Neural cell (in vitro differentiated cells): ENCODE measurements at regions not wholly inside any gene's neighbourhood (a gene's known extent, or its start where the extent isn't known, plus 50 kb on each side); places are given as distances from the start of the nearest gene placed in this dataset.

Experiments used
- H2AFZ ChIP-seq: fragments of 200-600, 300-800 bp; sonication (generic), shearing (Covaris generic); 2 replicates; pipeline ENCODE4 v1.6.0; 2014; ENCODE audit warnings: low read depth, mild to moderate bottlenecking, antibody characterized with exemption, low read length, moderate library complexity
- H3F3A ChIP-seq: fragments of 200-600 bp; shearing (Covaris generic); 2 replicates; pipeline ENCODE4 v1.6.1; 2016; ENCODE audit warnings: mild to moderate bottlenecking, moderate library complexity, mixed read lengths, antibody characterized with exemption, low read length; ENCODE audit not compliant: insufficient read depth, poor library complexity, severe bottlenecking
- H3K27ac ChIP-seq: fragments of 200-600, 300-800 bp; sonication (generic), shearing (Covaris generic); 2 replicates; pipeline ENCODE4 v1.5.1; 2014; ENCODE audit warnings: mild to moderate bottlenecking, low read length, moderate library complexity
- H3K27me3 ChIP-seq: fragments of 300-800, 200-600 bp; sonication (generic), shearing (Covaris generic); 2 replicates; pipeline ENCODE4 v1.6.0; 2014; ENCODE audit warnings: mild to moderate bottlenecking, low read depth, low read length, moderate library complexity; ENCODE audit not compliant: insufficient read depth
- H3K36me3 ChIP-seq: fragments of 300-800, 200-600 bp; sonication (generic), shearing (Covaris generic); 2 replicates; pipeline ENCODE4 v1.5.1; 2014; ENCODE audit warnings: mild to moderate bottlenecking, antibody characterized with exemption, low read length, moderate library complexity; ENCODE audit not compliant: insufficient read depth
- H3K4me2 ChIP-seq: fragments of 300-800, 200-600 bp; sonication (generic), shearing (Covaris generic); 2 replicates; pipeline ENCODE4 v1.6.0; 2014; ENCODE audit warnings: mild to moderate bottlenecking, low read length
- H3K4me3 ChIP-seq: fragments of 300-800, 200-600 bp; sonication (generic), shearing (Covaris generic); 2 replicates; pipeline ENCODE4 v1.5.1; 2014; ENCODE audit warnings: mild to moderate bottlenecking, low read length, moderate library complexity
- H3K79me2 ChIP-seq: fragments of 200-600 bp; shearing (Covaris generic); replicated peaks from 2 replicates; pipeline ENCODE4 v1.6.0; 2014; ENCODE audit warnings: mild to moderate bottlenecking, low read length, moderate library complexity; ENCODE audit not compliant: insufficient read depth
- H3K9ac ChIP-seq: fragments of 300-800, 200-600 bp; sonication (generic), shearing (Covaris generic); 2 replicates; pipeline ENCODE4 v1.6.1; 2016; ENCODE audit warnings: mild to moderate bottlenecking, low read length, mixed read lengths
- H3K9me2 ChIP-seq: fragments of 200-600 bp; shearing (Covaris generic); 2 replicates; pipeline ENCODE4 v1.6.1; 2016; ENCODE audit warnings: mild to moderate bottlenecking, low read length, mixed read lengths; ENCODE audit not compliant: insufficient read depth
- H3K9me3 ChIP-seq: fragments of 200-600, 300-800 bp; sonication (generic), shearing (Covaris generic); 2 replicates; pipeline ENCODE4 v1.6.1; 2016; ENCODE audit warnings: mild to moderate bottlenecking, mixed run types, low read length, moderate library complexity, mixed read lengths
- H4K20me1 ChIP-seq: fragments of 200-600 bp; shearing (Covaris generic); 2 replicates; pipeline ENCODE4 v1.6.1; 2016; ENCODE audit warnings: mild to moderate bottlenecking, mixed run types; ENCODE audit not compliant: insufficient read depth
- EP300 ChIP-seq: fragments of 450-650 bp; conservative IDR thresholded peaks from 2 replicates; pipeline ENCODE4 v1.6.1; 2014; ENCODE audit warnings: antibody characterized with exemption, mild to moderate bottlenecking, moderate library complexity; ENCODE audit not compliant: poor library complexity, severe bottlenecking
- EZH2 ChIP-seq: fragments of 200-600, 300-800 bp; shearing (Covaris generic), sonication (generic); IDR thresholded peaks from 2 replicates; pipeline ENCODE4 v1.6.1; 2014; ENCODE audit warnings: antibody characterized with exemption, low read length, borderline replicate concordance, mild to moderate bottlenecking; ENCODE audit not compliant: insufficient read depth, poor library complexity, severe bottlenecking
- MXI1 ChIP-seq: fragments of 450-650 bp; conservative IDR thresholded peaks from 2 replicates; pipeline ENCODE4 v1.6.1; 2014; ENCODE audit warnings: antibody characterized with exemption, mild to moderate bottlenecking; ENCODE audit not compliant: poor library complexity, severe bottlenecking
- POLR2AphosphoS5 ChIP-seq: IDR thresholded peaks from 2 replicates; pipeline ENCODE4 v1.6.1; 2012
- RAD21 ChIP-seq: fragments of 450-650 bp; conservative IDR thresholded peaks from 2 replicates; pipeline ENCODE4 v1.6.1; 2014; ENCODE audit warnings: antibody characterized with exemption, mild to moderate bottlenecking, moderate library complexity
- SMC3 ChIP-seq: fragments of 450-650 bp; conservative IDR thresholded peaks from 2 replicates; pipeline ENCODE4 v1.6.1; 2014; ENCODE audit warnings: antibody characterized with exemption, mild to moderate bottlenecking, moderate library complexity; ENCODE audit not compliant: poor library complexity
- TAF1 ChIP-seq: IDR thresholded peaks from 2 replicates; pipeline ENCODE4 v1.6.1; 2012; ENCODE audit warnings: low read depth
- TF ChIP-seq, protein P1 (sequence below): fragments of 450-650 bp; IDR thresholded peaks from 2 replicates; pipeline ENCODE4 v1.5.1; 2014; ENCODE audit warnings: antibody characterized with exemption, mild to moderate bottlenecking, moderate library complexity; ENCODE audit not compliant: poor library complexity, severe bottlenecking
- TF ChIP-seq, protein P2 (sequence below): IDR thresholded peaks from 2 replicates; pipeline ENCODE4 v1.6.1; 2012; ENCODE audit warnings: borderline replicate concordance

DNA sequence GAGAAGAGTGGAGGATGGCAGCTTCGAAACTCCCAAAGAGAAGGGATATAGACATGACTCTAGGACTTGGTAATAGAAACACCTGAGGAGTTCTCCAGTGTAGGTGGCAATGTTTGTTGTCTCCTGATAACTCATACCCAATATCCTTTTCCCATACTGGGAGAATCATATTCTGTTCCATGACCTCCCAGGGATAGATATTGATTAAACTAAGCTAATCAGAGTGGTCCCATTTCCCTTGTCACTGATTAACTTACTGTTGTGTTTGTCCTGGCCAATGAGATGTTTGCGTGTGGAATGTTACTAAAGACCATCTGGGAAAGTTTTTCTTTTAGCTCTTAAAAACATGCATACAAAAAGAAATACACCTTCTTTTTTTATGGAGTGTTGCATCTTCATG is 85.6 kb downstream of the RPL22L1 start:
- no peaks in the 10 kb centered on the region for H4K20me1 ChIP-seq
- H3K4me2 ChIP-seq, result no peak overlapping the region
- no peak overlapping the region for H3K27ac ChIP-seq
- H3K79me2 ChIP-seq, result no peaks in the 10 kb centered on the region
- H3K9ac ChIP-seq, result no peak overlapping the region
- H3K9me3 ChIP-seq, result no peaks in the 10 kb centered on the region
- H3K27me3 ChIP-seq, result no peaks in the 10 kb centered on the region
- no peaks in the 10 kb centered on the region for H3F3A ChIP-seq
- no peak overlapping the region for H3K4me3 ChIP-seq
- H3K9me2 ChIP-seq, result no peaks in the 10 kb centered on the region
- H2AFZ ChIP-seq, result no peak overlapping the region
- no peaks in the 10 kb centered on the region for H3K36me3 ChIP-seq
- TF ChIP-seq, protein P1, sequence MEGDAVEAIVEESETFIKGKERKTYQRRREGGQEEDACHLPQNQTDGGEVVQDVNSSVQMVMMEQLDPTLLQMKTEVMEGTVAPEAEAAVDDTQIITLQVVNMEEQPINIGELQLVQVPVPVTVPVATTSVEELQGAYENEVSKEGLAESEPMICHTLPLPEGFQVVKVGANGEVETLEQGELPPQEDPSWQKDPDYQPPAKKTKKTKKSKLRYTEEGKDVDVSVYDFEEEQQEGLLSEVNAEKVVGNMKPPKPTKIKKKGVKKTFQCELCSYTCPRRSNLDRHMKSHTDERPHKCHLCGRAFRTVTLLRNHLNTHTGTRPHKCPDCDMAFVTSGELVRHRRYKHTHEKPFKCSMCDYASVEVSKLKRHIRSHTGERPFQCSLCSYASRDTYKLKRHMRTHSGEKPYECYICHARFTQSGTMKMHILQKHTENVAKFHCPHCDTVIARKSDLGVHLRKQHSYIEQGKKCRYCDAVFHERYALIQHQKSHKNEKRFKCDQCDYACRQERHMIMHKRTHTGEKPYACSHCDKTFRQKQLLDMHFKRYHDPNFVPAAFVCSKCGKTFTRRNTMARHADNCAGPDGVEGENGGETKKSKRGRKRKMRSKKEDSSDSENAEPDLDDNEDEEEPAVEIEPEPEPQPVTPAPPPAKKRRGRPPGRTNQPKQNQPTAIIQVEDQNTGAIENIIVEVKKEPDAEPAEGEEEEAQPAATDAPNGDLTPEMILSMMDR, result no peak
- no peak for TF ChIP-seq POLR2AphosphoS5
- no peak for TF ChIP-seq EZH2

DNA sequence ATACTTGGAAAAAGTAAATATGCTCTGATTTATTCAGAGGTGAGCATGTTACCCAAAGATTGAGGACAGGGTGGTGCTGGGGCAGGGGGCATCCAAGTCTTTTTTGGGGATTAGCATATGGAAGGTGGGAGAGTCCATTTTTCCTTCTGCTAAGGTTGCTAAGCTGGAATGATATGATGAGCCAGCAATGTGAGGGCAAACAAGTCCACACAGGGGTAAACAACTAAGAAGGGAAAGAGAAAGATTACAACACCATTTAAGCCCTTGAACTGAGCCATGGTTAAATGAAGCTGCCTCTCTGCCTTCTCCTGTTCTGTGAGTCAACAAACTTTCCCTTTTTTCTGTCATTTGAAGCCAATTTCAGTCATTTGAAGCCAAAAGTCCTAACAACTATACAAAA is 89.0 kb downstream of the RPL22L1 start:
- Histone ChIP-seq H3K4me2 (no peak overlapping the region), H3K4me3 (no peak overlapping the region), H3K27ac (no peak overlapping the region), H3K9me2 (no peaks in the 10 kb centered on the region), H3K9me3 (no peaks in the 10 kb centered on the region), H3F3A (no peaks in the 10 kb centered on the region), H3K9ac (no peak overlapping the region), H3K79me2 (no peaks in the 10 kb centered on the region), H2AFZ (no peak overlapping the region), H3K27me3 (no peaks in the 10 kb centered on the region), H3K36me3 (no peaks in the 10 kb centered on the region), H4K20me1 (no peaks in the 10 kb centered on the region)
- TF ChIP-seq, protein P2, sequence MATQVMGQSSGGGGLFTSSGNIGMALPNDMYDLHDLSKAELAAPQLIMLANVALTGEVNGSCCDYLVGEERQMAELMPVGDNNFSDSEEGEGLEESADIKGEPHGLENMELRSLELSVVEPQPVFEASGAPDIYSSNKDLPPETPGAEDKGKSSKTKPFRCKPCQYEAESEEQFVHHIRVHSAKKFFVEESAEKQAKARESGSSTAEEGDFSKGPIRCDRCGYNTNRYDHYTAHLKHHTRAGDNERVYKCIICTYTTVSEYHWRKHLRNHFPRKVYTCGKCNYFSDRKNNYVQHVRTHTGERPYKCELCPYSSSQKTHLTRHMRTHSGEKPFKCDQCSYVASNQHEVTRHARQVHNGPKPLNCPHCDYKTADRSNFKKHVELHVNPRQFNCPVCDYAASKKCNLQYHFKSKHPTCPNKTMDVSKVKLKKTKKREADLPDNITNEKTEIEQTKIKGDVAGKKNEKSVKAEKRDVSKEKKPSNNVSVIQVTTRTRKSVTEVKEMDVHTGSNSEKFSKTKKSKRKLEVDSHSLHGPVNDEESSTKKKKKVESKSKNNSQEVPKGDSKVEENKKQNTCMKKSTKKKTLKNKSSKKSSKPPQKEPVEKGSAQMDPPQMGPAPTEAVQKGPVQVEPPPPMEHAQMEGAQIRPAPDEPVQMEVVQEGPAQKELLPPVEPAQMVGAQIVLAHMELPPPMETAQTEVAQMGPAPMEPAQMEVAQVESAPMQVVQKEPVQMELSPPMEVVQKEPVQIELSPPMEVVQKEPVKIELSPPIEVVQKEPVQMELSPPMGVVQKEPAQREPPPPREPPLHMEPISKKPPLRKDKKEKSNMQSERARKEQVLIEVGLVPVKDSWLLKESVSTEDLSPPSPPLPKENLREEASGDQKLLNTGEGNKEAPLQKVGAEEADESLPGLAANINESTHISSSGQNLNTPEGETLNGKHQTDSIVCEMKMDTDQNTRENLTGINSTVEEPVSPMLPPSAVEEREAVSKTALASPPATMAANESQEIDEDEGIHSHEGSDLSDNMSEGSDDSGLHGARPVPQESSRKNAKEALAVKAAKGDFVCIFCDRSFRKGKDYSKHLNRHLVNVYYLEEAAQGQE, result no peak
- no peak for TF ChIP-seq TAF1
- TF ChIP-seq SMC3, result no peak
- no peak for TF ChIP-seq MXI1
- no peak for TF ChIP-seq EZH2
- no peak for TF ChIP-seq RAD21
- TF ChIP-seq, protein P1, result no peak
- no peak for TF ChIP-seq EP300
- no peak for TF ChIP-seq POLR2AphosphoS5
